GM19193 (cell line): ENCODE measurements at regions not wholly inside any gene's neighbourhood (a gene's known extent, or its start where the extent isn't known, plus 50 kb on each side); places are given as distances from the start of the nearest gene placed in this dataset.

Experiments
- POLR2A ChIP-seq: IDR thresholded peaks from 4 replicates; pipeline ENCODE4 v1.6.1; 2011; ENCODE audit not compliant: insufficient read depth, insufficient read length; ENCODE audit errors: extremely low read depth

- no peak for TF ChIP-seq POLR2A
Observed at GRCh38 chr21:43364261-43364510, 62.7 kb downstream of the SIK1 start.

GRCh38 chr21:43363506-43364260 is 63.2 kb downstream of the SIK1 start:
- TF ChIP-seq POLR2A, result no peak

- TF ChIP-seq POLR2A, result no peak
Observed at GRCh38 chr21:43362915-43363314, 64.0 kb downstream of the SIK1 start.

- peak; percentile 63 for TF ChIP-seq POLR2A
Observed at GRCh38 chr21:43362321-43362791, 64.6 kb downstream of the SIK1 start.

- TF ChIP-seq POLR2A, result peak; percentile 38
Observed at GRCh38 chr21:43361493-43362296, 65.2 kb downstream of the SIK1 start.

GRCh38 chr21:43361127-43361492 is 65.8 kb downstream of the SIK1 start:
- TF ChIP-seq POLR2A, result peak; percentile 49

- TF ChIP-seq POLR2A, result no peak
Observed at GRCh38 chr21:43360441-43361126, 66.3 kb downstream of the SIK1 start.

- TF ChIP-seq POLR2A, result no peak
Observed at GRCh38 chr21:43358940-43359822, 67.8 kb downstream of the SIK1 start.

- no peak for TF ChIP-seq POLR2A
Observed at GRCh38 chr21:43357715-43358430, 69.1 kb downstream of the SIK1 start.

GRCh38 chr21:43355925-43356289 is 71.0 kb downstream of the SIK1 start:
- no peak for TF ChIP-seq POLR2A

- TF ChIP-seq POLR2A, result no peak
Observed at GRCh38 chr21:43355266-43355924, 71.5 kb downstream of the SIK1 start.

- TF ChIP-seq POLR2A, result no peak
Observed at GRCh38 chr21:43354666-43355065, 72.3 kb downstream of the SIK1 start.

GRCh38 chr21:43354026-43354420 is 72.9 kb downstream of the SIK1 start:
- no peak for TF ChIP-seq POLR2A
